K562 (cell line): ENCODE measurements at regions not wholly inside any gene's neighbourhood (a gene's known extent, or its start where the extent isn't known, plus 50 kb on each side); places are given as distances from the start of the nearest gene placed in this dataset.

ENCODE experiments used
- ATAC-seq: fragments of 200-7000 bp; cut with Tn5 transposase; 3 replicates; pipeline ENCODE4 v1.9.1; 2020; ENCODE audit warnings: moderate library complexity
- BruUV-seq: library from RNA; stranded (reverse); fragments of 400-500 nt; replicated peaks from 2 replicates; lab custom pipeline; 2021; lab: Mats Ljungman, UMichigan
- CTCF ChIA-PET: fragments of 300-600 bp; formaldehyde crosslinking; extraction: SDS; loops from one replicate; lab custom pipeline; 2021; ENCODE audit warnings: low intra/inter-chr PET ratio; lab: Yijun Ruan, JAX
- POLR2A ChIA-PET: fragments of 300-600, 350-650 bp; sonication (Branson Sonifier 250); formaldehyde crosslinking; extraction: SDS; loops from one replicate; lab custom pipeline; 2021; ENCODE audit warnings: antibody characterized with exemption, inconsistent platforms; lab: Yijun Ruan, JAX
- DNase-seq, 4 experiments: peaks; one replicate each; pipeline versions ENCODE4 v3.0.0 to v3.0.0-alpha.2; 2011 to 2018; ENCODE audit warnings: low spot score in 3 of 4, mixed read lengths in 3 of 4; ENCODE audit errors: extremely low read depth in 1 of 4
- FAIRE-seq: peaks from 2 replicates; lab custom pipeline; 2011; peaks lifted over from hg19 to GRCh38; lab: Jason Lieb, UNC
- H2AFZ ChIP-seq: 2 replicates; pipeline ENCODE4 v1.6.0; 2011; ENCODE audit warnings: low read depth, low read length, control low read depth, inconsistent platforms
- H3K27ac ChIP-seq: fragments of 200-600 bp; 3 replicates; pipeline ENCODE4 v1.8.0; 2011; ENCODE audit warnings: low read depth, mild to moderate bottlenecking, control low read depth, inconsistent platforms, low read length, moderate library complexity, mixed read lengths; ENCODE audit errors: extremely low read depth
- H3K27me3 ChIP-seq, 2 experiments: fragments of 300-600 bp in 1 of 2; 2 replicates in 1 of 2; 3 replicates in 1 of 2; pipeline versions ENCODE4 v1.6.0 to v1.8.0; 2011; ENCODE audit warnings: inconsistent platforms in 2 of 2, low read length in 2 of 2, mild to moderate bottlenecking in 1 of 2, mixed read lengths in 1 of 2, moderate library complexity in 1 of 2; ENCODE audit not compliant: control insufficient read depth in 2 of 2, insufficient read depth in 2 of 2
- H3K36me3 ChIP-seq: fragments of 300-600 bp; 3 replicates; pipeline ENCODE4 v1.8.0; 2011; ENCODE audit warnings: mild to moderate bottlenecking, low read length, inconsistent platforms; ENCODE audit not compliant: control insufficient read depth, insufficient read depth
- H3K4me1 ChIP-seq, 2 experiments: fragments of 200-600 bp in 1 of 2; replicated peaks in 1 of 2; 2 replicates in 1 of 2; 3 replicates in 1 of 2; pipeline versions ENCODE4 v1.5.1 to v1.8.0; 2011; ENCODE audit warnings: inconsistent platforms in 2 of 2, low read length in 2 of 2, mild to moderate bottlenecking in 1 of 2, mixed read lengths in 1 of 2, moderate library complexity in 1 of 2; ENCODE audit not compliant: control insufficient read depth in 2 of 2, insufficient read depth in 2 of 2
- H3K4me2 ChIP-seq: 2 replicates; pipeline ENCODE4 v1.6.1; 2011; ENCODE audit warnings: low read length, control low read depth, inconsistent platforms, mixed read lengths; ENCODE audit not compliant: insufficient read depth
- H3K4me3 ChIP-seq: fragments of 200-600 bp; sonication (generic), shearing (Covaris generic); 2 replicates; pipeline ENCODE4 v1.5.1; 2016; ENCODE audit warnings: control low read depth, inconsistent platforms
- H3K79me2 ChIP-seq: fragments of 200-600 bp; 3 replicates; pipeline ENCODE4 v1.8.0; 2011; ENCODE audit warnings: low read length, inconsistent platforms; ENCODE audit not compliant: control insufficient read depth, insufficient read depth
- H3K9ac ChIP-seq, 2 experiments: 2 replicates each; pipeline versions ENCODE4 v1.6.0 to v1.6.1; 2011; ENCODE audit warnings: low read depth in 2 of 2, low read length in 2 of 2, control low read depth in 1 of 2, inconsistent platforms in 1 of 2, mild to moderate bottlenecking in 1 of 2, mixed read lengths in 1 of 2; ENCODE audit not compliant: insufficient read depth in 1 of 2
- H3K9me1 ChIP-seq: one replicate; pipeline ENCODE4 v1.6.0; 2011; ENCODE audit warnings: inconsistent platforms, mild to moderate bottlenecking, low read length, moderate library complexity; ENCODE audit not compliant: control insufficient read depth, insufficient read depth
- H3K9me3 ChIP-seq: replicated peaks from 2 replicates; pipeline ENCODE4 v1.5.1; 2011; ENCODE audit warnings: low read depth, low read length, inconsistent platforms; ENCODE audit not compliant: control insufficient read depth, insufficient read depth
- H4K20me1 ChIP-seq: replicated peaks from 2 replicates; pipeline ENCODE4 v1.6.1; 2011; ENCODE audit warnings: low read length, inconsistent platforms, mixed read lengths; ENCODE audit not compliant: control insufficient read depth, insufficient read depth
- ARID3A ChIP-seq: IDR thresholded peaks from 2 replicates; pipeline ENCODE4 v1.6.1; 2012; ENCODE audit warnings: low read depth, low read length, improper control_type of control experiment, borderline replicate concordance
- ATF7 ChIP-seq: fragments of 450-650 bp; IDR thresholded peaks from 2 replicates; pipeline ENCODE4 v1.7.1; 2014; ENCODE audit warnings: mild to moderate bottlenecking, moderate library complexity
- DLX4 ChIP-seq: fragments of 250-450 bp; sonication (Bioruptor Pico); IDR thresholded peaks from 2 replicates; pipeline ENCODE4 v1.6.1; 2021; ENCODE audit warnings: mild to moderate bottlenecking
- ETV1 ChIP-seq: fragments of 450-650 bp; conservative IDR thresholded peaks from 2 replicates; pipeline ENCODE4 v1.6.1; 2016; ENCODE audit warnings: missing genetic modification characterization, control low read depth, low read depth, missing compliant biosample characterization
- GATA2 ChIP-seq: sonication (generic); formaldehyde crosslinking; IDR thresholded peaks from 2 replicates; pipeline ENCODE4 v1.4.0; 2020; ENCODE audit warnings: mild to moderate bottlenecking, missing genetic modification reagents
- MITF ChIP-seq: IDR thresholded peaks from 2 replicates; pipeline ENCODE4 v1.6.1; 2014; ENCODE audit warnings: antibody characterized with exemption
- POLR3A ChIP-seq: IDR thresholded peaks from 2 replicates; pipeline ENCODE4 v1.6.1; 2011; ENCODE audit warnings: borderline replicate concordance, mild to moderate bottlenecking, moderate library complexity; ENCODE audit not compliant: insufficient read length, insufficient read depth; ENCODE audit errors: extremely low read depth
- YBX1 ChIP-seq: fragments of 450-650 bp; IDR thresholded peaks from 2 replicates; pipeline ENCODE4 v1.7.1; 2016; ENCODE audit warnings: mild to moderate bottlenecking
- ZNF232 ChIP-seq: sonication (generic); formaldehyde crosslinking; IDR thresholded peaks from 2 replicates; pipeline ENCODE4 v1.8.0; 2022; ENCODE audit warnings: mild to moderate bottlenecking, missing genetic modification reagents
- ZNF274 ChIP-seq: IDR thresholded peaks from 2 replicates; pipeline ENCODE4 v1.6.1; 2011; ENCODE audit warnings: low read depth, mild to moderate bottlenecking, low read length, moderate library complexity, borderline replicate concordance
- ZNF282 ChIP-seq: sonication (generic); formaldehyde crosslinking; IDR thresholded peaks from 2 replicates; pipeline ENCODE4 v1.8.1; 2023; ENCODE audit warnings: missing genetic modification reagents
- ZNF3 ChIP-seq: fragments of 250-450 bp; sonication (Bioruptor Pico); IDR thresholded peaks from 2 replicates; pipeline ENCODE4 v1.5.0; 2021; ENCODE audit warnings: mild to moderate bottlenecking, moderate library complexity
- ZNF512 ChIP-seq: IDR thresholded peaks from 2 replicates; pipeline ENCODE4 v1.6.1; 2016; ENCODE audit warnings: missing genetic modification characterization, missing compliant biosample characterization
- ZNF609 ChIP-seq: sonication (generic); formaldehyde crosslinking; IDR thresholded peaks from 2 replicates; pipeline ENCODE4 v1.8.1; 2023; ENCODE audit warnings: missing genetic modification reagents, mild to moderate bottlenecking, borderline replicate concordance
- WGBS: fragments of 100-300 bp; shearing (Covaris generic); methylation state at CpG from one replicate; pipeline ENCODE4 v1.1.6; 2016; ENCODE audit warnings: low coverage, mixed read lengths; ENCODE audit not compliant: insufficient coverage; ENCODE audit errors: missing lambda C conversion rate; 5-methylcytosine and 5-hydroxymethylcytosine counted together
- in situ Hi-C: fragments of 300-500 bp; cut with MboI; formaldehyde crosslinking; loops from 4 replicates; pipeline ENCODE4 v1.15.0; 2018; ENCODE audit warnings: inconsistent platforms, mixed read lengths
- intact Hi-C: fragments of 100-400 bp; cut with micrococcal nuclease; formaldehyde crosslinking; loops from 2 replicates; pipeline ENCODE4 v1.14.2; 2022

GRCh38 chr2:52115750-52116149 lies 1083.8 kb upstream of the NRXN1 start:
- Histone ChIP-seq H3K4me1 (no peaks in the 10 kb centered on the region), H3K27me3 (no peaks in the 10 kb centered on the region), H4K20me1 (no peaks in the 10 kb centered on the region), H3K9me3 (no peaks in the 10 kb centered on the region), H3K9ac (no peak overlapping the region), H3K36me3 (no peaks in the 10 kb centered on the region), H3K79me2 (no peaks in the 10 kb centered on the region), H3K9me1 (no peaks in the 10 kb centered on the region), H3K4me2 (no peak overlapping the region), H2AFZ (no peak overlapping the region), H3K4me3 (no peak overlapping the region), H3K27ac (no peak overlapping the region)
- ChIA-PET CTCF (no interaction called here), POLR2A (no interaction called here)
- intact Hi-C loops, result no loop called here
- DNase-seq (no peak), ATAC-seq (no peak), FAIRE-seq (no peak)
- BruUV-seq, result no TSS peak
- WGBS, result 0% methylated on average over 1 of the region's 1 CpG
- in situ Hi-C loops, result no loop called here
- TF ChIP-seq ETV1 (tag), result no peak
- TF ChIP-seq ZNF232 (CRISPR knock-in tag), result no peak
- no peak for TF ChIP-seq YBX1
- no peak for TF ChIP-seq ZNF274
- no peak for TF ChIP-seq ZNF3 (CRISPR knock-in tag)
- TF ChIP-seq ZNF512 (tag), result no peak
- TF ChIP-seq GATA2 (CRISPR knock-in tag), result no peak
- TF ChIP-seq ZNF282, result no peak
- no peak for TF ChIP-seq DLX4 (CRISPR knock-in tag)
- TF ChIP-seq ARID3A, result no peak
- TF ChIP-seq MITF, result no peak
- no peak for TF ChIP-seq ATF7
- TF ChIP-seq ZNF609 (CRISPR knock-in tag), result no peak
- no peak for TF ChIP-seq POLR3A
